WTC11 (cell line): ENCODE measurements at regions not wholly inside any gene's neighbourhood (a gene's known extent, or its start where the extent isn't known, plus 50 kb on each side); places are given as distances from the start of the nearest gene placed in this dataset.
A peak's percentile ranks its signal among the peaks of the same experiment; 100 is the strongest.

Source experiments
- ATAC-seq: fragments of 200-7000 bp; cut with Tn5 transposase; 2 replicates; pipeline ENCODE4 v1.10.0; 2021; ENCODE audit warnings: mild to moderate bottlenecking, moderate library complexity
- CTCF ChIA-PET: fragments of 300-600 bp; sonication (Branson Sonifier 250); formaldehyde crosslinking; loops from one replicate; lab custom pipeline; 2021; ENCODE audit warnings: antibody characterized with exemption; lab: Charles Lee
- POLR2A ChIA-PET: fragments of 350-600 bp; sonication (Branson Sonifier 250); formaldehyde crosslinking; loops from one replicate; lab custom pipeline; 2021; ENCODE audit warnings: antibody characterized with exemption; lab: Charles Lee
- DNase-seq: peaks from one replicate; pipeline ENCODE4 v3.0.0; 2021; ENCODE audit warnings: low spot score
- H3K27ac Mint-ChIP-seq: 2 replicates; pipeline ENCODE4 v1.8.0; 2021; ENCODE audit warnings: mixed read lengths
- H3K27me3 Mint-ChIP-seq: 2 replicates; pipeline ENCODE4 v1.8.0; 2021; ENCODE audit warnings: low read depth, mild to moderate bottlenecking, moderate library complexity, mixed read lengths
- H3K36me3 Mint-ChIP-seq: 2 replicates; pipeline ENCODE4 v1.8.0; 2021; ENCODE audit warnings: mixed read lengths
- H3K4me1 Mint-ChIP-seq: 2 replicates; pipeline ENCODE4 v1.8.0; 2022; ENCODE audit warnings: mixed read lengths
- H3K4me3 Mint-ChIP-seq: 2 replicates; pipeline ENCODE4 v1.8.0; 2021; ENCODE audit warnings: mild to moderate bottlenecking, moderate library complexity, mixed read lengths
- H3K9me3 Mint-ChIP-seq: 2 replicates; pipeline ENCODE4 v1.8.0; 2021; ENCODE audit warnings: mixed read lengths
- CREM ChIP-seq: sonication (generic); formaldehyde crosslinking; IDR thresholded peaks from 2 replicates; pipeline ENCODE4 v1.8.1; 2022; ENCODE audit warnings: mild to moderate bottlenecking, missing genetic modification reagents, moderate library complexity
- E2F5 ChIP-seq: sonication (generic); formaldehyde crosslinking; IDR thresholded peaks from 2 replicates; pipeline ENCODE4 v1.8.1; 2022; ENCODE audit warnings: mild to moderate bottlenecking, moderate library complexity, missing genetic modification reagents
- ESRRA ChIP-seq: sonication (generic); formaldehyde crosslinking; IDR thresholded peaks from 2 replicates; pipeline ENCODE4 v1.8.1; 2022; ENCODE audit warnings: mild to moderate bottlenecking, missing genetic modification reagents, borderline replicate concordance
- ETV6 ChIP-seq: sonication (generic); formaldehyde crosslinking; IDR thresholded peaks from 2 replicates; pipeline ENCODE4 v1.8.1; 2022; ENCODE audit warnings: mild to moderate bottlenecking, missing genetic modification reagents
- FOXP1 ChIP-seq: sonication (generic); formaldehyde crosslinking; IDR thresholded peaks from 2 replicates; pipeline ENCODE4 v1.8.0; 2022; ENCODE audit warnings: missing genetic modification reagents, mild to moderate bottlenecking, moderate library complexity, borderline replicate concordance
- GABPB1 ChIP-seq: sonication (generic); formaldehyde crosslinking; IDR thresholded peaks from 2 replicates; pipeline ENCODE4 v1.8.1; 2023; ENCODE audit warnings: mild to moderate bottlenecking, missing genetic modification reagents
- GRHL2 ChIP-seq: fragments of 250-450 bp; sonication (Bioruptor Pico); IDR thresholded peaks from 2 replicates; pipeline ENCODE4 v1.8.0; 2022; ENCODE audit warnings: mild to moderate bottlenecking, moderate library complexity; ENCODE audit not compliant: insufficient replicate concordance, severe bottlenecking
- KAT7 ChIP-seq: sonication (generic); formaldehyde crosslinking; IDR thresholded peaks from 2 replicates; pipeline ENCODE4 v1.8.1; 2023; ENCODE audit warnings: missing genetic modification reagents, mild to moderate bottlenecking, borderline replicate concordance
- MAX ChIP-seq: sonication (generic); formaldehyde crosslinking; IDR thresholded peaks from 2 replicates; pipeline ENCODE4 v1.8.0; 2022; ENCODE audit warnings: mild to moderate bottlenecking, missing genetic modification reagents
- NR2C2 ChIP-seq: sonication (generic); formaldehyde crosslinking; IDR thresholded peaks from 2 replicates; pipeline ENCODE4 v1.8.0; 2022; ENCODE audit warnings: mild to moderate bottlenecking, missing genetic modification reagents
- OVOL2 ChIP-seq: fragments of 250-450 bp; sonication (Bioruptor Pico); IDR thresholded peaks from 2 replicates; pipeline ENCODE4 v1.9.0; 2021; ENCODE audit warnings: mild to moderate bottlenecking, borderline replicate concordance
- RELA ChIP-seq: sonication (generic); formaldehyde crosslinking; IDR thresholded peaks from 2 replicates; pipeline ENCODE4 v1.8.1; 2022; ENCODE audit warnings: missing genetic modification reagents, mild to moderate bottlenecking, borderline replicate concordance
- SMAD4 ChIP-seq: sonication (generic); formaldehyde crosslinking; IDR thresholded peaks from 2 replicates; pipeline ENCODE4 v1.8.0; 2022; ENCODE audit warnings: mild to moderate bottlenecking, missing genetic modification reagents
- STAT6 ChIP-seq: sonication (generic); formaldehyde crosslinking; conservative IDR thresholded peaks from 2 replicates; pipeline ENCODE4 v1.8.1; 2023; ENCODE audit warnings: mild to moderate bottlenecking, low read depth, missing genetic modification reagents, moderate library complexity
- TCF7 ChIP-seq: sonication (generic); formaldehyde crosslinking; IDR thresholded peaks from 2 replicates; pipeline ENCODE4 v1.8.0; 2022; ENCODE audit warnings: mild to moderate bottlenecking, low read depth, missing genetic modification reagents, moderate library complexity
- USF1 ChIP-seq: sonication (generic); formaldehyde crosslinking; IDR thresholded peaks from 2 replicates; pipeline ENCODE4 v1.8.0; 2022; ENCODE audit warnings: mild to moderate bottlenecking, missing genetic modification reagents
- ZNF121 ChIP-seq: sonication (generic); formaldehyde crosslinking; IDR thresholded peaks from 2 replicates; pipeline ENCODE4 v1.8.0; 2023; ENCODE audit warnings: missing genetic modification reagents
- ZNF232 ChIP-seq: sonication (generic); formaldehyde crosslinking; IDR thresholded peaks from 2 replicates; pipeline ENCODE4 v1.8.0; 2022; ENCODE audit warnings: mild to moderate bottlenecking, missing genetic modification reagents
- ZNF263 ChIP-seq: sonication (generic); formaldehyde crosslinking; IDR thresholded peaks from 2 replicates; pipeline ENCODE4 v1.8.1; 2022; ENCODE audit warnings: low read depth, mild to moderate bottlenecking, moderate library complexity, missing genetic modification reagents
- ZNF317 ChIP-seq: sonication (generic); formaldehyde crosslinking; IDR thresholded peaks from 2 replicates; pipeline ENCODE4 v1.8.1; 2023; ENCODE audit warnings: low read depth, mild to moderate bottlenecking, moderate library complexity, missing genetic modification reagents, borderline replicate concordance
- ZNF423 ChIP-seq: fragments of 250-450 bp; sonication (Bioruptor Pico); IDR thresholded peaks from 2 replicates; pipeline ENCODE4 v2.1.2; 2022; ENCODE audit warnings: mild to moderate bottlenecking, moderate library complexity
- ZNF671 ChIP-seq: fragments of 250-450 bp; sonication (Bioruptor Pico); IDR thresholded peaks from 2 replicates; pipeline ENCODE4 v1.8.0; 2021; ENCODE audit warnings: mild to moderate bottlenecking
- TF ChIP-seq, protein P1 (sequence below): sonication (generic); formaldehyde crosslinking; IDR thresholded peaks from 2 replicates; pipeline ENCODE4 v1.8.0; 2023; ENCODE audit warnings: mild to moderate bottlenecking, missing genetic modification reagents
- TF ChIP-seq, protein P2 (sequence below): sonication (generic); formaldehyde crosslinking; conservative IDR thresholded peaks from 2 replicates; pipeline ENCODE4 v1.8.1; 2022; ENCODE audit warnings: mild to moderate bottlenecking, missing genetic modification reagents

DNA sequence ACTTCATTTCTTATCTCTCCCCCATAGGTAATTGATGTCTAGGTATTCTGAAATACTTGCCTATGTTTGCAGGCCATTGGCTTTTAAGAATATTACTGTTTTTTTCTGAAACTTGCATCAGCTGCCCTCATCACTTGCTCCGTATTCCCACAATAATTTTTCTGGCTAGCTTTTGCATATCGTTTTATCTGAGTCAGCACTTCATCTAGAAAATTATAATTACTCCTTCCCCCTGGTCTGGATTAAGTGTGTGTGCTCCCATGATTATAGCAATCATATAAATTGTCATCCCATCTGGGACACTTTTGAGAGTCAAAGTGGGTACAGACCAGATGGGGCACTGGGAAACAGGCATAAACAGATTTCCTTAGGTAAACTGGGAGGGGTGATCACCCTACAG is 583.2 kb upstream of the B3GALT2 start:
- Mint-ChIP-seq H3K27me3 (no peaks in the 10 kb centered on the region), H3K4me3 (no peak overlapping the region), H3K4me1 (no peaks in the 10 kb centered on the region), H3K27ac (peak overlapping the region; percentile 11; the same call in 1 of the 2 replicates), H3K9me3 (peaks cover 9% of the 10 kb centered on the region), H3K36me3 (peaks cover 8% of the 10 kb centered on the region)
- CTCF ChIA-PET, result no interaction called here
- no peak for DNase-seq
- POLR2A ChIA-PET, result interaction anchor here (0.6 kb wide), 1 partner anchor 100 kb away, joined by 3 read pairs; no protein-coding TSS in a partner anchor
- no peak for ATAC-seq
- no peak for TF ChIP-seq E2F5 (CRISPR knock-in tag)
- no peak for TF ChIP-seq FOXP1 (CRISPR knock-in tag)
- TF ChIP-seq CREM, result no peak
- TF ChIP-seq, protein P1, sequence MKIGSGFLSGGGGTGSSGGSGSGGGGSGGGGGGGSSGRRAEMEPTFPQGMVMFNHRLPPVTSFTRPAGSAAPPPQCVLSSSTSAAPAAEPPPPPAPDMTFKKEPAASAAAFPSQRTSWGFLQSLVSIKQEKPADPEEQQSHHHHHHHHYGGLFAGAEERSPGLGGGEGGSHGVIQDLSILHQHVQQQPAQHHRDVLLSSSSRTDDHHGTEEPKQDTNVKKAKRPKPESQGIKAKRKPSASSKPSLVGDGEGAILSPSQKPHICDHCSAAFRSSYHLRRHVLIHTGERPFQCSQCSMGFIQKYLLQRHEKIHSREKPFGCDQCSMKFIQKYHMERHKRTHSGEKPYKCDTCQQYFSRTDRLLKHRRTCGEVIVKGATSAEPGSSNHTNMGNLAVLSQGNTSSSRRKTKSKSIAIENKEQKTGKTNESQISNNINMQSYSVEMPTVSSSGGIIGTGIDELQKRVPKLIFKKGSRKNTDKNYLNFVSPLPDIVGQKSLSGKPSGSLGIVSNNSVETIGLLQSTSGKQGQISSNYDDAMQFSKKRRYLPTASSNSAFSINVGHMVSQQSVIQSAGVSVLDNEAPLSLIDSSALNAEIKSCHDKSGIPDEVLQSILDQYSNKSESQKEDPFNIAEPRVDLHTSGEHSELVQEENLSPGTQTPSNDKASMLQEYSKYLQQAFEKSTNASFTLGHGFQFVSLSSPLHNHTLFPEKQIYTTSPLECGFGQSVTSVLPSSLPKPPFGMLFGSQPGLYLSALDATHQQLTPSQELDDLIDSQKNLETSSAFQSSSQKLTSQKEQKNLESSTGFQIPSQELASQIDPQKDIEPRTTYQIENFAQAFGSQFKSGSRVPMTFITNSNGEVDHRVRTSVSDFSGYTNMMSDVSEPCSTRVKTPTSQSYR (CRISPR knock-in tag), result no peak
- no peak for TF ChIP-seq ESRRA (CRISPR knock-in tag)
- no peak for TF ChIP-seq NR2C2 (CRISPR knock-in tag)
- no peak for TF ChIP-seq ZNF121 (CRISPR knock-in tag)
- no peak for TF ChIP-seq ZNF263 (CRISPR knock-in tag)
- TF ChIP-seq OVOL2 (CRISPR knock-in tag), result no peak
- no peak for TF ChIP-seq ZNF423 (CRISPR knock-in tag)
- TF ChIP-seq GRHL2 (CRISPR knock-in tag), result no peak
- TF ChIP-seq RELA (CRISPR knock-in tag), result no peak

DNA sequence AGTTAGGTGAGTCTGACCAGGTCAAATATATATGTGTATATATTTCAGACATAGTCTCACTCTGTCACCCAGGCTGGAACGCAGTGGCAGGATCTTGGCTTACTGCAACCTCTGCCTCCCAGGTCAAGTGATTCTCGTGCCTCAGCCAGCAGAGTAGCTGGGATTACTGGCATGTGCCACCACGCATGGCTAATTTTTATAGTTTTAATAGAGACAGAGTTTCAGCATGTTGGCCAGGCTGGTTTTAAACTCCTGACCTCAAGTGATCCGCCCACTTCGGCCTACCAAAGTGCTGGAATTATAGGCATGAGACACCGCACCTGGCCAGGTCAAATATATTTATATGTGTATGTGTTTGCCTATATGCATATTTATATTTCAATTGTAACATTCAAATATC is 581.5 kb upstream of the B3GALT2 start:
- POLR2A ChIA-PET, result no interaction called here
- no peak for DNase-seq
- H3K4me1 Mint-ChIP-seq, result no peaks in the 10 kb centered on the region

DNA sequence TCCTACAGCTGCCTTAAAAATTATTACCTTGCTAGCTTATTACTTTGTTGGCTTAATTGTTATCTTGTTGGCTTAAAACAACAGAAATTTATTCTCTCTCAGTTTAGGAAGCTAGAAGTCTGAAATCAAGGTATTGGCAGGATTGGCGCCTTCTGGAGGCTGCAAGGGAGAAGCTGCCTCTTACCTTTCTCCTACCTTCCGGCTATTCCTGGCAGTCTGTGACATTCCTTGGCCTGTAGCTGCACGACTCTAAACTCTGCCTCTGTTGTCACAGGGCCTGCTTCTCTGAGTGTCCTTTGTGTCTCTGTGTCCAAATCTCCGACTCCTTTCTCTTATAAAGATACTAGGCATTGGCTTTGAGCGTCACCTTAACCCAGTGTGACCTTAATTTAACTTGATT is 579.9 kb upstream of the B3GALT2 start:
- H3K4me3 Mint-ChIP-seq, result no peak overlapping the region
- no peaks in the 10 kb centered on the region for H3K27me3 Mint-ChIP-seq
- DNase-seq (no peak), ATAC-seq (peak; percentile 95)
- POLR2A ChIA-PET, result interaction anchor here (0.5 to 0.6 kb wide), 2 partner anchors 187 to 692 kb away, joined by 3 to 4 read pairs; no protein-coding TSS in a partner anchor
- H3K4me1 Mint-ChIP-seq, result no peaks in the 10 kb centered on the region
- H3K36me3 Mint-ChIP-seq, result no peaks in the 10 kb centered on the region
- no peaks in the 10 kb centered on the region for H3K9me3 Mint-ChIP-seq
- no peak overlapping the region for H3K27ac Mint-ChIP-seq
- CTCF ChIA-PET, result interaction anchor here (0.7 to 1.0 kb wide), 3 partner anchors 12 to 490 kb away, joined by 3 read pairs; no protein-coding TSS in a partner anchor
- TF ChIP-seq ZNF232, result no peak
- no peak for TF ChIP-seq STAT6 (CRISPR knock-in tag)
- TF ChIP-seq TCF7 (CRISPR knock-in tag), result no peak
- no peak for TF ChIP-seq GABPB1 (CRISPR knock-in tag)
- no peak for TF ChIP-seq NR2C2 (CRISPR knock-in tag)
- no peak for TF ChIP-seq ZNF317 (CRISPR knock-in tag)
- no peak for TF ChIP-seq KAT7 (CRISPR knock-in tag)
- TF ChIP-seq USF1, result no peak
- TF ChIP-seq, protein P2, sequence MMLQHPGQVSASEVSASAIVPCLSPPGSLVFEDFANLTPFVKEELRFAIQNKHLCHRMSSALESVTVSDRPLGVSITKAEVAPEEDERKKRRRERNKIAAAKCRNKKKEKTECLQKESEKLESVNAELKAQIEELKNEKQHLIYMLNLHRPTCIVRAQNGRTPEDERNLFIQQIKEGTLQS (CRISPR knock-in tag), result no peak

More for the DNA sequence above, 581.5 kb upstream of the B3GALT2 start:
- TF ChIP-seq ETV6 (no peak), ZNF671 (CRISPR knock-in tag) (no peak), ZNF232 (no peak), NR2C2 (CRISPR knock-in tag) (no peak), RELA (CRISPR knock-in tag) (no peak), SMAD4 (CRISPR knock-in tag) (no peak), MAX (no peak)
- no peak for ATAC-seq
- no peaks in the 10 kb centered on the region for H3K36me3 Mint-ChIP-seq
- no peaks in the 10 kb centered on the region for H3K9me3 Mint-ChIP-seq
- H3K27me3 Mint-ChIP-seq, result no peaks in the 10 kb centered on the region
- CTCF ChIA-PET, result no interaction called here
- H3K27ac Mint-ChIP-seq, result no peak overlapping the region
- no peak overlapping the region for H3K4me3 Mint-ChIP-seq
